Activated T-cell treated with anti-CD3 and anti-CD28 coated beads, Interleukin-2, amount 50 U/mL, for 72 hours (primary cell): ENCODE measurements at regions not wholly inside any gene's neighbourhood (a gene's known extent, or its start where the extent isn't known, plus 50 kb on each side); places are given as distances from the start of the nearest gene placed in this dataset.

Experiments used
- ATAC-seq, 2 donors: fragments of 150-1000 bp; cut with Tn5 transposase; replicated peaks in 1 of 2; 2 replicates each; pipeline ENCODE4 v1.10.0; 2021; ENCODE audit warnings: moderate library complexity in 2 of 2, mild to moderate bottlenecking in 1 of 2
- DNase-seq, 2 donors: peaks; one replicate each; pipeline ENCODE4 v3.0.0; 2021 to 2022; ENCODE audit warnings: mixed read lengths in 1 of 2
- H3K27ac Mint-ChIP-seq: one replicate; pipeline ENCODE4 v1.8.0; 2022; ENCODE audit warnings: mild to moderate bottlenecking, moderate library complexity, mixed read lengths
- H3K27me3 Mint-ChIP-seq: one replicate; pipeline ENCODE4 v1.8.0; 2022; ENCODE audit warnings: low read depth, mixed read lengths
- H3K36me3 Mint-ChIP-seq, 2 donors: one replicate each; pipeline ENCODE4 v1.8.0; 2022; ENCODE audit warnings: mixed read lengths in 2 of 2, mild to moderate bottlenecking in 1 of 2; ENCODE audit not compliant: insufficient read depth in 2 of 2
- H3K4me1 Mint-ChIP-seq: one replicate; pipeline ENCODE4 v1.8.0; 2022; ENCODE audit warnings: low read depth, mixed read lengths
- H3K4me3 Mint-ChIP-seq, 2 donors: one replicate each; pipeline ENCODE4 v1.8.0; 2022; ENCODE audit warnings: mild to moderate bottlenecking in 2 of 2, mixed read lengths in 2 of 2, moderate library complexity in 2 of 2
- H3K9me3 Mint-ChIP-seq, 2 donors: one replicate each; pipeline ENCODE4 v1.8.0; 2022; ENCODE audit warnings: mixed read lengths in 2 of 2

- peaks cover 16% of the 10 kb centered on the region for H3K4me1 Mint-ChIP-seq
- no peak overlapping the region for H3K27ac Mint-ChIP-seq
- H3K4me3 Mint-ChIP-seq = no peak overlapping the region
- peaks cover 0 to 2% of the 10 kb centered on the region in 2 donors for H3K9me3 Mint-ChIP-seq
- DNase-seq (peak; percentile 1 to 5), ATAC-seq (peak; percentile 58 to 65)
- H3K36me3 Mint-ChIP-seq = peaks cover 0 to 3% of the 10 kb centered on the region in 2 donors
- H3K27me3 Mint-ChIP-seq = peaks cover 7% of the 10 kb centered on the region
Observed at GRCh38 chr7:24227603-24228359, 56.2 kb upstream of the NPY start.

DNA sequence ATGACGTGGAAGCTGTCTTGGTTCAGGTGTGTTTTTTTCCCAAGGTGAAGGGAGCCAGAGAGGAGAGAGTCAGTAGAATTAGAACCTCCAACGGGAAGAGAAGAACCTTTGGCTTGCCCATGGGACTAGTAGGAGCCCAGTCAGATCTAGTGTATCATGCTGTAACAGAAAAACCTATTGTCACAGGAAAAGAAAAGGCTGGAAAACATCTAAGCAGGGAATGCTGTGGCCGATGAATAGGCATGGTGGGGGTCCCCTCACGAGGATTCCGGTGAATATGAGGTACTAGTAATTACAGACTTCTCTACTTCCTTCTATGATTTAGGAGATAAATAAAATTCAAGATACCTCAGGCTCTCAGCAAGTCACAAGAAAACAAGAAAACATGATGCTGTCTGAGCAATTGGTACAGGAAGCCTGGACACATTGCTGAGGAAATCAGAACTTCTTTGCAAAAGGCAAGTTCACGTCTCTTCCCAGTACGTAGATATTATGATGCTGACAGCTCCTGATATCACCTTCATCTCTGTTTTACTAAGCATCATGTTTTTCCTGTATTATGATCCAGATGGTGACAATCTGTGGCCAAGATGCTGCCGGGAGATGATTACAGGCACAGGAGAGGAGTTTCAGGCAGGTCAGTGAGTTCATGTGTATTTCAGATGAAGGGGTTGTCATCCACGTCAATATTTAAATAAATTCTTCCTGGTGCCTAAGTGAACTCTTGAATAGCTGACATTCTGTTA is 54.3 kb upstream of the NPY start:
- no peak for ATAC-seq
- no peak overlapping the region for H3K4me3 Mint-ChIP-seq
- no peak for DNase-seq
- H3K27ac Mint-ChIP-seq = no peak overlapping the region
- peaks cover 0 to 2% of the 10 kb centered on the region in 2 donors for H3K9me3 Mint-ChIP-seq
- peaks cover 7% of the 10 kb centered on the region for H3K27me3 Mint-ChIP-seq
- H3K36me3 Mint-ChIP-seq = no peaks in the 10 kb centered on the region
- peaks cover 16% of the 10 kb centered on the region for H3K4me1 Mint-ChIP-seq

GRCh38 chr7:24231493-24231892 is 52.5 kb upstream of the NPY start:
- ATAC-seq = no peak
- H3K4me3 Mint-ChIP-seq = no peak overlapping the region
- H3K27me3 Mint-ChIP-seq = peaks cover 14% of the 10 kb centered on the region
- H3K9me3 Mint-ChIP-seq = no peaks in the 10 kb centered on the region
- no peak overlapping the region for H3K27ac Mint-ChIP-seq
- DNase-seq = no peak
- no peaks in the 10 kb centered on the region for H3K36me3 Mint-ChIP-seq
- peaks cover 16% of the 10 kb centered on the region for H3K4me1 Mint-ChIP-seq

- ATAC-seq = no peak
- H3K36me3 Mint-ChIP-seq = no peaks in the 10 kb centered on the region
- peaks cover 21% of the 10 kb centered on the region for H3K27me3 Mint-ChIP-seq
- no peak for DNase-seq
- H3K9me3 Mint-ChIP-seq = no peaks in the 10 kb centered on the region
- H3K4me3 Mint-ChIP-seq = no peak overlapping the region
- H3K4me1 Mint-ChIP-seq = peaks cover 2% of the 10 kb centered on the region
- no peak overlapping the region for H3K27ac Mint-ChIP-seq
Observed at GRCh38 chr7:24233386-24233785, 50.6 kb upstream of the NPY start.
